GM18507 (cell line): ENCODE measurements at regions not wholly inside any gene's neighbourhood (a gene's known extent, or its start where the extent isn't known, plus 50 kb on each side); places are given as distances from the start of the nearest gene placed in this dataset.
"Not testable (repeated sequence)": the region's sequence is repeated elsewhere in the genome, so short reads cannot be mapped to it uniquely, and the experiment has no call there.

Experiments
- DNase-seq: peaks from one replicate; pipeline ENCODE4 v3.0.0; 2011; ENCODE audit warnings: low read depth; ENCODE audit not compliant: insufficient read length; ENCODE audit errors: extremely low spot score
- FAIRE-seq: peaks from 2 replicates; lab custom pipeline; 2011; peaks lifted over from hg19 to GRCh38; lab: Jason Lieb, UNC

- DNase-seq (no peak), FAIRE-seq (no peak)
These were observed 229.8 kb upstream of the TEX13C start for GRCh38 chrX:125089761-125090445.

DNA sequence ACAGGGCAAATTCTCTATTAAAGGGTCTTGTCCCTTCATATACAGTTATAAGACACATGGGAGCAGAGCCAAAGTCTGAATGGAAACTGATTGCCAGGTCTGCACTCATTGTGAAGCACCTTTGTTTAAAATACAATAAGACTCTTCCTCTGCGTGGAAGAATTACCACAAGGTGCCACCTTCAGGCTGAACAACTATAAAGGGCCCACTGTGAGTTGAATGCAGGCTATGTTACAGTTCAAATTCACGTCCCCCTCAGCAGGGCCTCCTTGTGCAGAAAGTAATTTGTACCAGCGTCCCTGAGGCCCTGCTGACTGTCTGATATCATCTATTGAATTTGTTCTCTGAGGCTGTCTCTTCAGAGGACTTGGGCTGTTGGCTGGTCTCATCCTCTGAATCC lies 225.8 kb upstream of the TEX13C start:
- DNase-seq, result no peak

DNA sequence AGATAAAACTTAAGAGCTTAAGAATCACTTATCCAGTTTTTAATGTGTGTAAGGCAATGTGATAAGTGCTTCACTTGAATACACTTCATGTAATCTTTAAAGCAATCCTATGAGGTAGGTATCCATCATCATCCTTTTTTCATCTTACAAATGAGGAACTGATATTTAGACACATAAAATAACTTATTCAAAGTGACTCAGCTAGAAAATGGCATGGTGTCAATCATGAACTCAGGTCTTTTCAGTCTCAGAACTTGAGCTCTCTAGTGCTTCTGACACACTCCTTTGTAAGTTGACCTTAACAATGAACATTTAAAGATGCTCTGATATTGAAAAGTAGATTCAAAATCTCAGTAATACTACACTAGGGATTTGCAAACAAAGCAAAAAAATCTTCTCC lies 224.8 kb upstream of the TEX13C start:
- FAIRE-seq, result no peak
- no peak for DNase-seq

More for the DNA sequence above, 225.8 kb upstream of the TEX13C start:
- FAIRE-seq, result no peak

DNA sequence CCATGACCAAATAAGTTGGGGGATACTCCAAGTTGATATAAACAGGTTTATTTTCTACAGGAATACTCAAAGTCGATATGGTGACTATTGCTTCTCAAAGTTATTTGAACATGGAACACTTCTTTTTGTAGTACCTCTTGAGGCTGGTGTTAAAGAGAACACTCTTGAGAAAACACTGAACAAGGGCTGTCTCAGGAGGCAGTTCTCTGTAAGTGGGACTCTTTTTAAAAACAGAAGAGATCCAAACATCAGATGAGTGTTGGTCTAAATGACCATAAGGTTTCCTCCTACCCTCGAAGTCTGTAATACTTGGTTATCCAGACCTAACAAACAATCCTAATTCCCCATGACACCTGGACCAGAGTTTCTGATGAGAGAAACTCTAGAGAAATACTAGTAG lies 223.2 kb upstream of the TEX13C start:
- DNase-seq (no peak), FAIRE-seq (no peak)

GRCh38 chrX:125096870-125097269 lies 222.8 kb upstream of the TEX13C start:
- DNase-seq (no peak), FAIRE-seq (no peak)

- no peak for DNase-seq
- no peak for FAIRE-seq
These were observed 217.5 kb upstream of the TEX13C start for GRCh38 chrX:125101971-125102755.

DNA sequence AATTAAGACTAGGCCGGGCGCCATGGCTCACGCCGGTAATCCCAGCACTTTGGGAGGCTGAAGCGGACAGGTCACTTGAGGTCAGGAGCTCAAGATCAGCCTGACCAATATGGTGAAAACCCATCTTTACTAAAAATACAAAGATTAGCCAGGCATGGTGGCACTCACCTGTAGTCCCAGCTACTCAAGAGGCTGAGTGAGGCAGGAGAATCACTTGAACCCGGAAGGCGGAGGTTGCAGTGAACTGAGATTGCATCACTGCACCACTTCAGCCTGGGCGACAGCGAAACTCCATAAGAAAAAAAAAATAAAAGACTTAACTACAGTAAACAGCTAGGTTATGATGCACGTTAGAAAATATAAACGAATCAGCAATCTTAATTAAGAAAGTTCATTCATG lies 216.0 kb upstream of the TEX13C start:
- FAIRE-seq (no peak), DNase-seq (no peak)

DNA sequence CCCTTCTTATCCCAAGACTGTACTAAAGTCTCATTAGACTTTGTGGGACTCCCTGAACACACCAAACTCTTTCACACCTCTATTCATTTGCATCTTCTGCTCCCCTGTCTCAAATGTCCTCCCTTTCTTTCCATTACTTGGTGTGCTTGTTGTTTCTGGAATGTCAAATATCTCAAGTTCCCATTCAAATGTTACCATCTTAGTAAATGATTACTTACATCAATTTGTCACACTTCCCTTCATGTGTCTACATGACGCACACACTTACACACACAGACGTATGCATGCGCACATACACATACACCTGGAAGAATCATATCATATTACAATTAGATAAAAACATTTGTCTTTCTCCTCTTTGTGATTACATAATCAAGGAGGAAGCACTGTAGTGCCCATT lies 210.8 kb upstream of the TEX13C start:
- FAIRE-seq, result no peak
- DNase-seq, result no peak

- DNase-seq (no peak), FAIRE-seq (peak; percentile 74)
These were observed 188.5 kb upstream of the TEX13C start for GRCh38 chrX:125131164-125131563.

GRCh38 chrX:125132274-125132673 lies 187.4 kb upstream of the TEX13C start:
- no peak for DNase-seq
- no peak for FAIRE-seq

DNA sequence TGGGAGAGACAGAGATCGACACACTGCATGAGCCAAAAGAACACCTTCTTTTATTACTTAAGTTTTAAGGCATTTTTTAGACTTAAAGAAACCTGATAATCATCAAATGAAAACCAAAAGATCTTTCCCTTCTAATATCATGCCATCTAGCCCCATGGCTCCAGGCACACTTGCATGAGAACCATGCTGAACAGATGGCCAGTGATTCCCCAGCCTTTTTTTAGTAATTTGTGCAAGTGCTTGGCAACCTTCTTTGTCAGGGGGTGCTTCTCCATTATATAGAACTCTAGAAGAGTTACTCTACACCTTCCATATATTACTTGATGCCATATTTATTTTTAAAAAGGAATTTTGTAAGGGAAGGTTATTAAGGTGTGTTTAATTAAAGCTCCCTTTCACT lies 182.2 kb upstream of the TEX13C start:
- FAIRE-seq, result no peak
- no peak for DNase-seq

DNA sequence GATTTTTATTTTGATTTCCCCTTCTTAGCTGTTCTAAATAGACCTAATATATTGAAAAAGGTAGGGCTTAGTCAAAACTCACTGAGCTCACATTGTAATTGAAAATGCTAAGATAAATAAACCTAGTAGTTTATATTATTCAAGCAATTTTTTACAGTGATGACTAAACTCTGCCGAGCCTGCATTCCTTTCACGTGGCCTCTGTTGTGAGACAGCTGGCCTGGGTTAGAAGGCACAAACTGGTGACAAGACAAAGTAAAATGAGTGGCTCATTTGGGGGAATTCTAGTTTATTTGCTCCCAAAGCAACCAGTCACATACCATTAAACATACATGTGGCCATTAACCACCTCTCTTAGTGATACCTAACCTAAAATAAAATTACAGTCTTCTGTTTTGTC lies 169.4 kb upstream of the TEX13C start:
- FAIRE-seq, result no peak
- no peak for DNase-seq

GRCh38 chrX:125151146-125151545 lies 168.5 kb upstream of the TEX13C start:
- DNase-seq (no peak), FAIRE-seq (no peak)

DNA sequence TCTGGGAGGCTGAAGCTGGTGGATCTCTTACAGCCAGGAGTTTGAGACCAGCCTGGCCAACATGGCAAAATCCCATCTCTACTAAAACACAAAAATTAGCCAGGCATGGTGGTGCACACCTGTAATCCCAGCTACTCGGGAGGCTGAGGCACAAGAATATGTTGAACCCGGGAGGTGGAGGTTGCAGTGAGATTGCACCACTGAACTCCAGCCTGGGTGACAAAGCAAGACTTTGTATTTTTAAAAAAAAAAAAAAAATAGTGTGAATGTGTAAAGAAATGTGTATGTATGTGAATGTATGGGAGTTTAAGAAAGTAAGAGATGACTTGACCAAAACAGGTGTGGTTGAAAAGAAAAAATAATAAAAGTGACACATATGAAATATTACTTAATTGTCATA lies 167.7 kb upstream of the TEX13C start:
- DNase-seq (no peak), FAIRE-seq (no peak)

- DNase-seq (no peak), FAIRE-seq (no peak)
These were observed 166.1 kb upstream of the TEX13C start for GRCh38 chrX:125153621-125154020.

DNA sequence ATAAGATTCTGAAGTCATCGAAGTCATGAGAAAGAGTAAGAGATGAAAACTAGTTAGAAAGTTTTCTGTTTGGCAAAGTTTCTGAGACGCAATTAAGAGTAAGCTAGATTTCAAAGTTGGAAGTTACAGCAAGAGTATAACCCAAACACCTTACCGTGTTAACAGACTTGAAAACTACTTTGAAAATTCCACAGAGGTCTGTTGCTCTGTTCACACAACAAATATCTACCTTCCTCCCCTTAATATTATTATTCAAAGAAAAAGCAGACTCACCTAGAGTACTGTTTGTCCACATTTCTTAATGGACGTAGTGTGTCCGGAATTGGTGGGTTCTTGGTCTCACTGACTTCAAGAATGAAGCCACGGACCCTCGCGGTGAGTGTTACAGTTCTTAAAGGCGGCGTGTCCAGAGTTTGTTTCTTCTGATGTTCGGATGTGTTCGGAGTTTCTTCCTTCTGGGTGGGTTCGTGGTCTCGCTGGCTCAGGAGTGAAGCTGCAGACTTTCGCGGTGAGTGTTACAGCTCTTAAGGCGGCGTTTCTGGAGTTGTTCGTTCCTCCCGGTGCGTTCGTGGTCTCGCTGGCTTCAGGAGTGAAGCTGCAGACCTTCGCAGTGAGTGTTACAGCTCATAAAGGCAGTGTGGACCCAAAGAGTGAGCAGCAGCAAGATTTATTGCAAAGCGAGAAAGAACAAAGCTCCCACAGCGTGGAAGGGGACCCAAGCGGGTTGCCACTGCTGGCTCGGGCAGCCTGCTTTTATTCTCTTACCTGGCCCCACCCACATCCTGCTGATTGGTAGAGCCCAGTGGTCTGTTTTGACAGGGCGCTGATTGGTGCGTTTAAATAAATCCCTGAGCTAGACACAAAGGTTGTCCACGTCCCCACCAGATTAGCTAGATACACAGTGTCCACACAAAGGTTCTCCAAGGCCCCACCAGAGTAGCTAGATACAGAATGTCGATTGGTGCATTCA lies 165.1 kb upstream of the TEX13C start:
- not testable (repeated sequence) for DNase-seq, FAIRE-seq

DNA sequence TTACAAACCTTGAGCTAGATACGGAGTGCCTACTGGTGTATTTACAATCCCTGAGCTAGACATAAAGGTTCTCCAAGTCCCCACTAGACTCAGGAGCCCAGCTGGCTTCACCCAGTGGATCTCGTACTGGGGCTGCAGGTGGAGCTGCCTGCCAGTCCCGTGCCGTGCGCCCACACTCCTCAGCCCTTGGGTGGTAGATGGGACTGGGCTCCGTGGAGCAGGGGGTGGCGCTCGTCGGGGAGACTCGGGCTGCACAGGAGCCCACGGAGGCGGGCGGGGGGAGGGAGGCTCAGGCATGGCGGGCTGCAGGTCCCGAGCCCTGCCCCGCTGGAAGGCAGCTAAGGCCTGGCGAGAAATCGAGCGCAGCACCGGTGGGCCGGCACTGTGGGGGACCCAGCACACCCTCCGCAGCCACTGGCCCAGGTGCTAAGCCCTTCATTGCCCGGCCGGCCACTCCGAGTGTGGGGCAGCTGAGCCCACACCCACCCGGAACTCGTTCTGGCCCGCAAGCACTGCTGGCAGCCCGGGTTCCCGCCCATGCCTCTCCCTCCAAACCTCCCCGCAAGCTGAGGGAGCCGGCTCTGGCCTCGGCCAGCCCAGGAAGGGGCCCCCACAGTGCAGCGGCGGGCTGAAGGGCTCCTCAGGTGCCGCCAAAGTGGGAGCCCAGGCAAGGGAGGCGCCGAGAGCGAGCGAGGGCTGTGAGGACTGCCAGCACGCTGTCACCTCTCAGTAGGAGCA lies 164.2 kb upstream of the TEX13C start:
- FAIRE-seq, DNase-seq: not testable (repeated sequence)

GRCh38 chrX:125170459-125170858 lies 149.2 kb upstream of the TEX13C start:
- DNase-seq (no peak), FAIRE-seq (no peak)

- no peak for FAIRE-seq
- DNase-seq, result no peak
These were observed 147.1 kb upstream of the TEX13C start for GRCh38 chrX:125172531-125172930.
